Neural cell (in vitro differentiated cells): ENCODE measurements at regions not wholly inside any gene's neighbourhood (a gene's known extent, or its start where the extent isn't known, plus 50 kb on each side); places are given as distances from the start of the nearest gene placed in this dataset.

Experiments
- H2AFZ ChIP-seq: fragments of 200-600, 300-800 bp; sonication (generic), shearing (Covaris generic); 2 replicates; pipeline ENCODE4 v1.6.0; 2014; ENCODE audit warnings: low read depth, mild to moderate bottlenecking, antibody characterized with exemption, low read length, moderate library complexity
- H3F3A ChIP-seq: fragments of 200-600 bp; shearing (Covaris generic); 2 replicates; pipeline ENCODE4 v1.6.1; 2016; ENCODE audit warnings: mild to moderate bottlenecking, moderate library complexity, mixed read lengths, antibody characterized with exemption, low read length; ENCODE audit not compliant: insufficient read depth, poor library complexity, severe bottlenecking
- H3K27ac ChIP-seq: fragments of 200-600, 300-800 bp; sonication (generic), shearing (Covaris generic); 2 replicates; pipeline ENCODE4 v1.5.1; 2014; ENCODE audit warnings: mild to moderate bottlenecking, low read length, moderate library complexity
- H3K27me3 ChIP-seq: fragments of 300-800, 200-600 bp; sonication (generic), shearing (Covaris generic); 2 replicates; pipeline ENCODE4 v1.6.0; 2014; ENCODE audit warnings: mild to moderate bottlenecking, low read depth, low read length, moderate library complexity; ENCODE audit not compliant: insufficient read depth
- H3K36me3 ChIP-seq: fragments of 300-800, 200-600 bp; sonication (generic), shearing (Covaris generic); 2 replicates; pipeline ENCODE4 v1.5.1; 2014; ENCODE audit warnings: mild to moderate bottlenecking, antibody characterized with exemption, low read length, moderate library complexity; ENCODE audit not compliant: insufficient read depth
- H3K4me2 ChIP-seq: fragments of 300-800, 200-600 bp; sonication (generic), shearing (Covaris generic); 2 replicates; pipeline ENCODE4 v1.6.0; 2014; ENCODE audit warnings: mild to moderate bottlenecking, low read length
- H3K4me3 ChIP-seq: fragments of 300-800, 200-600 bp; sonication (generic), shearing (Covaris generic); 2 replicates; pipeline ENCODE4 v1.5.1; 2014; ENCODE audit warnings: mild to moderate bottlenecking, low read length, moderate library complexity
- H3K79me2 ChIP-seq: fragments of 200-600 bp; shearing (Covaris generic); replicated peaks from 2 replicates; pipeline ENCODE4 v1.6.0; 2014; ENCODE audit warnings: mild to moderate bottlenecking, low read length, moderate library complexity; ENCODE audit not compliant: insufficient read depth
- H3K9ac ChIP-seq: fragments of 300-800, 200-600 bp; sonication (generic), shearing (Covaris generic); 2 replicates; pipeline ENCODE4 v1.6.1; 2016; ENCODE audit warnings: mild to moderate bottlenecking, low read length, mixed read lengths
- H3K9me2 ChIP-seq: fragments of 200-600 bp; shearing (Covaris generic); 2 replicates; pipeline ENCODE4 v1.6.1; 2016; ENCODE audit warnings: mild to moderate bottlenecking, low read length, mixed read lengths; ENCODE audit not compliant: insufficient read depth
- H3K9me3 ChIP-seq: fragments of 200-600, 300-800 bp; sonication (generic), shearing (Covaris generic); 2 replicates; pipeline ENCODE4 v1.6.1; 2016; ENCODE audit warnings: mild to moderate bottlenecking, mixed run types, low read length, moderate library complexity, mixed read lengths
- H4K20me1 ChIP-seq: fragments of 200-600 bp; shearing (Covaris generic); 2 replicates; pipeline ENCODE4 v1.6.1; 2016; ENCODE audit warnings: mild to moderate bottlenecking, mixed run types; ENCODE audit not compliant: insufficient read depth
- EP300 ChIP-seq: fragments of 450-650 bp; conservative IDR thresholded peaks from 2 replicates; pipeline ENCODE4 v1.6.1; 2014; ENCODE audit warnings: antibody characterized with exemption, mild to moderate bottlenecking, moderate library complexity; ENCODE audit not compliant: poor library complexity, severe bottlenecking
- EZH2 ChIP-seq: fragments of 200-600, 300-800 bp; shearing (Covaris generic), sonication (generic); IDR thresholded peaks from 2 replicates; pipeline ENCODE4 v1.6.1; 2014; ENCODE audit warnings: antibody characterized with exemption, low read length, borderline replicate concordance, mild to moderate bottlenecking; ENCODE audit not compliant: insufficient read depth, poor library complexity, severe bottlenecking
- MXI1 ChIP-seq: fragments of 450-650 bp; conservative IDR thresholded peaks from 2 replicates; pipeline ENCODE4 v1.6.1; 2014; ENCODE audit warnings: antibody characterized with exemption, mild to moderate bottlenecking; ENCODE audit not compliant: poor library complexity, severe bottlenecking
- POLR2AphosphoS5 ChIP-seq: IDR thresholded peaks from 2 replicates; pipeline ENCODE4 v1.6.1; 2012
- RAD21 ChIP-seq: fragments of 450-650 bp; conservative IDR thresholded peaks from 2 replicates; pipeline ENCODE4 v1.6.1; 2014; ENCODE audit warnings: antibody characterized with exemption, mild to moderate bottlenecking, moderate library complexity
- SMC3 ChIP-seq: fragments of 450-650 bp; conservative IDR thresholded peaks from 2 replicates; pipeline ENCODE4 v1.6.1; 2014; ENCODE audit warnings: antibody characterized with exemption, mild to moderate bottlenecking, moderate library complexity; ENCODE audit not compliant: poor library complexity
- TAF1 ChIP-seq: IDR thresholded peaks from 2 replicates; pipeline ENCODE4 v1.6.1; 2012; ENCODE audit warnings: low read depth
- TF ChIP-seq, protein P1 (sequence below): fragments of 450-650 bp; IDR thresholded peaks from 2 replicates; pipeline ENCODE4 v1.5.1; 2014; ENCODE audit warnings: antibody characterized with exemption, mild to moderate bottlenecking, moderate library complexity; ENCODE audit not compliant: poor library complexity, severe bottlenecking
- TF ChIP-seq, protein P2 (sequence below): IDR thresholded peaks from 2 replicates; pipeline ENCODE4 v1.6.1; 2012; ENCODE audit warnings: borderline replicate concordance

DNA sequence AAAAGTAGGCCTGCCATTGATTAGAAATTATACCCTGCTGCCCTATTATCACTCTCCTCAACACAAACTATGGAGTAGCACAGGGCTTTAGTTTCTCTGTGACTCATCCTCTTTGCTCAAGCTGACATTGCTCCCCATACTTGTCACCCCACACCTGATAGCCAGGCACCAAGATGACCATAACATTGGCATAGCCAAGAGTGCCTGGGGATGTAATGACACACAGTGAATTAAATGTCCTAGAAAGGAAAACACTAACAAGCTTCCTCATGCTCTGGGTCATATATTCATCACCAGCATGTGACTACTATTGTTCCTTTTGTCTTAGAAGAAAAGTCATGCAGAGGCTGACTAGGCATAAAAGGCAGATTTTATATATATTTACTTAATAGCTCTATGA, 137.8 kb upstream of the RND3 start:
- Histone ChIP-seq H3K79me2 (no peaks in the 10 kb centered on the region), H3K9ac (no peak overlapping the region), H3K9me3 (no peaks in the 10 kb centered on the region), H3K9me2 (no peaks in the 10 kb centered on the region), H3K27ac (no peak overlapping the region), H2AFZ (no peak overlapping the region), H3F3A (no peaks in the 10 kb centered on the region), H3K27me3 (no peaks in the 10 kb centered on the region), H4K20me1 (no peaks in the 10 kb centered on the region), H3K4me3 (no peak overlapping the region), H3K4me2 (no peak overlapping the region), H3K36me3 (no peaks in the 10 kb centered on the region)
- TF ChIP-seq SMC3 (no peak), RAD21 (no peak), TAF1 (no peak), POLR2AphosphoS5 (no peak)
- TF ChIP-seq, protein P1, sequence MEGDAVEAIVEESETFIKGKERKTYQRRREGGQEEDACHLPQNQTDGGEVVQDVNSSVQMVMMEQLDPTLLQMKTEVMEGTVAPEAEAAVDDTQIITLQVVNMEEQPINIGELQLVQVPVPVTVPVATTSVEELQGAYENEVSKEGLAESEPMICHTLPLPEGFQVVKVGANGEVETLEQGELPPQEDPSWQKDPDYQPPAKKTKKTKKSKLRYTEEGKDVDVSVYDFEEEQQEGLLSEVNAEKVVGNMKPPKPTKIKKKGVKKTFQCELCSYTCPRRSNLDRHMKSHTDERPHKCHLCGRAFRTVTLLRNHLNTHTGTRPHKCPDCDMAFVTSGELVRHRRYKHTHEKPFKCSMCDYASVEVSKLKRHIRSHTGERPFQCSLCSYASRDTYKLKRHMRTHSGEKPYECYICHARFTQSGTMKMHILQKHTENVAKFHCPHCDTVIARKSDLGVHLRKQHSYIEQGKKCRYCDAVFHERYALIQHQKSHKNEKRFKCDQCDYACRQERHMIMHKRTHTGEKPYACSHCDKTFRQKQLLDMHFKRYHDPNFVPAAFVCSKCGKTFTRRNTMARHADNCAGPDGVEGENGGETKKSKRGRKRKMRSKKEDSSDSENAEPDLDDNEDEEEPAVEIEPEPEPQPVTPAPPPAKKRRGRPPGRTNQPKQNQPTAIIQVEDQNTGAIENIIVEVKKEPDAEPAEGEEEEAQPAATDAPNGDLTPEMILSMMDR = no peak

DNA sequence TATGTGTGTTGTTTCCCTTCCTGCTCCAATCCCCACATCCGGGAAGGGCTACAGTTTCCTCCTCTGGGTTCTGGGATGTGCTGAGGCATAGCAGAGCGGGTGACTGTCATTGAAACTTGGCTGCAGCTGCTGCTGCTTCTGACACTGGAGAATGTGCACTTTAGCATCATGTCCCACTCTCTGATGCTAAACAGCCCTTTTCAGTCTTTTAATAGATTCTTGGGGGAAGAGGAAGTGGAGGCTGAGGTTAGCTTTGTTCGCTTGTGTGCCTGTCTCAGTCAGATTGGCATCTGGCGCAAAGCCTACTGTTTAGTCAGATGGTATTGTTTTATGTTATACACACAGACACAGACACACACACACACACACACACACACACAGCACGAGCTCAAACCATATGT, 136.5 kb upstream of the RND3 start:
- H2AFZ ChIP-seq = no peak overlapping the region
- H3K36me3 ChIP-seq = no peaks in the 10 kb centered on the region
- TF ChIP-seq MXI1 = no peak
- TF ChIP-seq SMC3 = no peak
- no peak for TF ChIP-seq EP300
- TF ChIP-seq POLR2AphosphoS5 = no peak
- H3K27ac ChIP-seq = no peak overlapping the region
- H3K4me3 ChIP-seq = no peak overlapping the region
- H3K9me3 ChIP-seq = no peaks in the 10 kb centered on the region
- no peaks in the 10 kb centered on the region for H3K27me3 ChIP-seq
- H3K4me2 ChIP-seq = no peak overlapping the region
- no peaks in the 10 kb centered on the region for H3K79me2 ChIP-seq
- H3K9ac ChIP-seq = no peak overlapping the region
- H3F3A ChIP-seq = no peaks in the 10 kb centered on the region
- no peaks in the 10 kb centered on the region for H3K9me2 ChIP-seq
- no peaks in the 10 kb centered on the region for H4K20me1 ChIP-seq

DNA sequence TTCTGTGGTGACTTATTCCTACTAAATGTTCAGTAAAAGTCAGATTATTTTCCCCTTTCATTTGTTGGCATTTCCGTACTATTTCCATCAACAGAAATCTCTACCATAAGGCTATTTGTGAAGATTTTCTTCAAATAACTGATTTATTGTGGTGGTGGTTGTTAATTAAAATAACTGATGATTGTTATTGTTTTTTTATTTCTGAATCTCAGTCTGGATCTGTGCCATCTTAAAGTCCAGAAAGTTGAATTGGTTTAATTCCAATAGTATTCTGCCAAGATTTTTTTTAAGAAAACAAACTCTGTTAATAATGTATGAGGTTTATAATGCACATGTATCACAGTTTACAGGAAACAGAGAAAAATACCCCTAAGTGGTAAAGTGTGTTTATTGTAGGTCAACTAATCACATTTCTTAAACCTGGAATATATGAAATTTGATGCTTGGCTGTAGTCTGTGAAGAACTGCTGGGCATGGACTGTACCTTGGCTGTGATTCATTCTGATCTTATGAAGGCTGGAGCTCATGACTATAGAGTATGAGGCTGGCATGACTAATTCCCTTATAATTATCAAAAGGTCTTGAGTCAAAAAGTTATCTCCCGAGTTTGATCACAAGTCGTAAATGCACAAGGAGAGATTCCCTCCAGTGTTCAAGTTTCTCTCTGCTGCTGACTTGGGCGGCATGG, 134.2 kb upstream of the RND3 start:
- no peak for TF ChIP-seq EZH2
- H3K9me2 ChIP-seq = no peaks in the 10 kb centered on the region
- H3K4me2 ChIP-seq = no peak overlapping the region
- no peak overlapping the region for H3K4me3 ChIP-seq
- H3K9ac ChIP-seq = no peak overlapping the region
- no peaks in the 10 kb centered on the region for H3K9me3 ChIP-seq
- no peaks in the 10 kb centered on the region for H4K20me1 ChIP-seq
- no peak overlapping the region for H2AFZ ChIP-seq
- H3F3A ChIP-seq = no peaks in the 10 kb centered on the region
- H3K27ac ChIP-seq = no peak overlapping the region
- no peaks in the 10 kb centered on the region for H3K27me3 ChIP-seq
- no peaks in the 10 kb centered on the region for H3K36me3 ChIP-seq
- no peaks in the 10 kb centered on the region for H3K79me2 ChIP-seq

DNA sequence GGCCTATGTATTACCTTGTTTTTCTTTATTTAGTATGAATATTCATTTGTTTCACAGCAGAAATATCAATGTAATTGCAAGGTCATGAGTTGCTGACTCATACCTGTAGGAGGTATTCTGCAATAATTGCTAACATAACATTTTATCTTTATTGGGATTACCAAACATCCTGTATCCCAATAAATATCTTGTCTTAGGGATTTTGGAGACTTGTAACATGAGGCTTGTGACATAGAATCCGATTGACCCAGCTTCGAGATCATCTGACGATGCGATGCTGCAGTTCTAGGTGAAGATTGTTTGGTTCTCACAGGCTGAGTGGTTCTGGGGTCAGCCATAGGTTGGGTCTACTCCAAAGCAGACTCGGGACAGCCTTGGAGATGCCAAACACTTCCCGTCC, 133.4 kb upstream of the RND3 start:
- Histone ChIP-seq H3K9ac (no peak overlapping the region), H3K36me3 (no peaks in the 10 kb centered on the region), H3K27me3 (no peaks in the 10 kb centered on the region), H3K9me2 (no peaks in the 10 kb centered on the region), H3K27ac (no peak overlapping the region), H3K4me3 (no peak overlapping the region), H3K79me2 (no peaks in the 10 kb centered on the region), H3F3A (no peaks in the 10 kb centered on the region), H2AFZ (no peak overlapping the region), H3K4me2 (no peak overlapping the region), H4K20me1 (no peaks in the 10 kb centered on the region), H3K9me3 (no peaks in the 10 kb centered on the region)
- TF ChIP-seq POLR2AphosphoS5 (no peak), RAD21 (no peak), SMC3 (no peak), EZH2 (no peak), MXI1 (no peak), EP300 (no peak), TAF1 (no peak)
- TF ChIP-seq, protein P1 = no peak
- TF ChIP-seq, protein P2, sequence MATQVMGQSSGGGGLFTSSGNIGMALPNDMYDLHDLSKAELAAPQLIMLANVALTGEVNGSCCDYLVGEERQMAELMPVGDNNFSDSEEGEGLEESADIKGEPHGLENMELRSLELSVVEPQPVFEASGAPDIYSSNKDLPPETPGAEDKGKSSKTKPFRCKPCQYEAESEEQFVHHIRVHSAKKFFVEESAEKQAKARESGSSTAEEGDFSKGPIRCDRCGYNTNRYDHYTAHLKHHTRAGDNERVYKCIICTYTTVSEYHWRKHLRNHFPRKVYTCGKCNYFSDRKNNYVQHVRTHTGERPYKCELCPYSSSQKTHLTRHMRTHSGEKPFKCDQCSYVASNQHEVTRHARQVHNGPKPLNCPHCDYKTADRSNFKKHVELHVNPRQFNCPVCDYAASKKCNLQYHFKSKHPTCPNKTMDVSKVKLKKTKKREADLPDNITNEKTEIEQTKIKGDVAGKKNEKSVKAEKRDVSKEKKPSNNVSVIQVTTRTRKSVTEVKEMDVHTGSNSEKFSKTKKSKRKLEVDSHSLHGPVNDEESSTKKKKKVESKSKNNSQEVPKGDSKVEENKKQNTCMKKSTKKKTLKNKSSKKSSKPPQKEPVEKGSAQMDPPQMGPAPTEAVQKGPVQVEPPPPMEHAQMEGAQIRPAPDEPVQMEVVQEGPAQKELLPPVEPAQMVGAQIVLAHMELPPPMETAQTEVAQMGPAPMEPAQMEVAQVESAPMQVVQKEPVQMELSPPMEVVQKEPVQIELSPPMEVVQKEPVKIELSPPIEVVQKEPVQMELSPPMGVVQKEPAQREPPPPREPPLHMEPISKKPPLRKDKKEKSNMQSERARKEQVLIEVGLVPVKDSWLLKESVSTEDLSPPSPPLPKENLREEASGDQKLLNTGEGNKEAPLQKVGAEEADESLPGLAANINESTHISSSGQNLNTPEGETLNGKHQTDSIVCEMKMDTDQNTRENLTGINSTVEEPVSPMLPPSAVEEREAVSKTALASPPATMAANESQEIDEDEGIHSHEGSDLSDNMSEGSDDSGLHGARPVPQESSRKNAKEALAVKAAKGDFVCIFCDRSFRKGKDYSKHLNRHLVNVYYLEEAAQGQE = no peak
